ENCODE measurements at regions not wholly inside any gene's neighbourhood (a gene's known extent, or its start where the extent isn't known, plus 50 kb on each side); places are given as distances from the start of the nearest gene placed in this dataset.
"Not testable (repeated sequence)": the region's sequence is repeated elsewhere in the genome, so short reads cannot be mapped to it uniquely, and the experiment has no call there.

DNA sequence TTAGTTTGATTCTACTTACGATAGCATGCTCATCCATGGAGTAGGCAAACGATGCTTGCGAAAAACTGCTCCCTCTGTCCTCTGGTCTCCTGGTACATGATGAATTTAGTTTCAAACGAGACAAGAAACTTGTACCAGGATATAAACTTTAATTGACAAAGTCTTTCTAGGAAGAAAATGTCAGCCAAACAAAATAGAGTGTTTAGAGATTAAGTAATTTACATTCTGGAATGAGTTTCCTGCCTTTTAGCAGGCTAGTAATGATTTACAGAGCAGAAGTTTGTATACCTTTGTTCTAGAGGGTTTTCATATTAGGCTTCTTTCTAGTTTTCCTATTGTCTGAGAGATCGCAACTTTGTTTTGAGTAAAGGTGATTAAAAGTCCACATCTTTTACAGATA is 206.9 kb downstream of the RPL10L start:
- intact Hi-C loops (cut with micrococcal nuclease): no loop called here

DNA sequence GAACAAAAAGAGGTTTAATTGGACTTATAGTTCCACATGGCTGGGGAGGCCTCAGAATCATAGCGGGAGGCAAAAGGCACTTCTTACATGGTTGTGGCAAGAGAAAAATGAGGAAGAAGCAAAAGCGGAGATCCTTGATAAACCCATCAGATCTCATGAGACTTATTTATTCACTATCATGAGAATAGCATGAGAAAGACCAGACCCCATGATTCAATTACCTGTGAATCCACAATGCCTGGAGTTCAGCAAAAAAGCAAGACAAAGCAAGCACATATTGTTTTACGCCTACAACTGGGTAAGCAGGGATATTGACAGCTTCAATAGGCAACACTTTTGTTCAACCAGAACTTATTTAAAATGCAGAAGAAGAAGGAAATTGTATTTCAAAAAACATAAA is 218.2 kb downstream of the RPL10L start:
- intact Hi-C loops (cut with micrococcal nuclease): no loop called here

DNA sequence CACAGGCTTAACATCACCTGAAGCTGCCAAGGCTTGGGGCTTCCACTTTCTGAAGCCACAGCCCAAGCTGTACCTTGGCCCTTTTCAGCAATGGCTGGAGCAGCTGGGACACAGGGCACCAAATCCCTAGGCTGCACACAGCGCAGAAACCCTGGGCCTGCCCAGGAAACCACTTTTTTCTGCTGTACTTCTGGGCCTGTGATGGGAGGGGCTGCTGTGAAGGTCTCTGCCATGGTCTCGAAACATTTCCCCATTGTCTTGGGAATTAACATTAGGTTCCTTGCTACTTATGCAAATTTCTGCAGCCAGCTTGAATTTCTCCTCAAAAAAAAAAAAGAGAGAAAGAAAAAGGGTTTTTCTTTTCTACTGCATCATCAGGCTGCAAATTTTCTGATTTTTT is 219.1 kb downstream of the RPL10L start:
- intact Hi-C loops (cut with micrococcal nuclease): no loop called here

DNA sequence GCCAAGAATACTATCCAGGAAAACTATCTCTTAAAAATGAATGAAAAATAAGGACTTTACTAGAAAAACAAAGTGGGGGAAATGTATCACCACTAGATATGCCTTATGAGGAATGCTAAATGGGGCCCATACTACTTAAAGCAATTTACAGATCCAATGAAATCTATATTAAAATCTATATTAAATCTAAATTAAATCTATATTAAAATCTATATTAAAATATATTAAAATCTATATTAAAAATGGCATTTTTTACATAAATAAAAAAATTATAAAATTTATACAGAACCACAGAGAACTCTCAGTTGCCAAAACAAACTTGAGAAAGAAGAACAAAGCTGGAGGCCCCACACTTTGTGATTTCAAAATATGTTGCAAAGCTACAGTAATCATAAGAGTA is 234.5 kb downstream of the RPL10L start:
- intact Hi-C loops (cut with micrococcal nuclease): no loop called here

DNA sequence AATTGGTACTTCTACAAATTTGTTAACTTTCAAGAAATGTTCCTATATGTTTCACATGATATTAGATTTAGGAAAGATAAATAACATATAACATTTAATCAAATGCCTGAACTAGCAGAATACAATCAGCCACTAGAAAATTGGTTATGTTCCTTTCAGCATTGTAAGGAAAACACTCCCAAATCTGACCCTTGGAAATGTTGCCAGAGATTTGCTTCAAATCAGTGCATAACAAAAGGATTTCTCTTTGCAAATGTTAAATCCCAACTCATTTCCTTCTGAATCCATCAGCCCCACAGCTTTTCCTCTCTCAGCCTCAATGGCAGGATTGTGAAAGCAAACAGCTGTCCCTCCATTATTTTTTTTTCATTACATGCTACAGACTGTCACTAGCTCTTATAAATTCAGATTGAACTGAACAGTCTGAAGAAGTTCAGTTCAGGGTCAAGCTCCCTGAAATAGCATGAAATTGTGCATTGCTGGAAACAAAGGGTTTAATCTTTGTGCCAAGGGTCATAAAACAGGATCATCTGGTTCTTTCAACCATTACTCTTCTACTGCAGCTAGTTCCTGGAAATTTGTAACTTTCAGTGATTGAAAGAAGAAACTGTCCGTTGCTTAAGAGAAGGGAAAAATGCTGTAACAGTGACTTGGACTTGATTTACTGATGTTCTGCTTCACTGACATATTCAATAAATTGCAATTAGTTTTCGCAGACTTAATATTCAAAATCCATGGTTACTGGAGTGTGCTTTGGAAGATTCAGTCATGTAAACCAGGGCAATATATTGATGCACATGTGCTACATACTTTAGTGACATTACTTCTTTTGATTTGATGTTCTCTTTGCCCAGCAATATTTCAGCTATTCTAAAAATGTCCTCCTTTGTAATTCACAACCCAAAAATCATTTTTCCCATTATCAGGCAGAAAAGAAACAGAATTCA is 246.4 kb downstream of the RPL10L start:
- intact Hi-C loops (cut with micrococcal nuclease): no loop called here

DNA sequence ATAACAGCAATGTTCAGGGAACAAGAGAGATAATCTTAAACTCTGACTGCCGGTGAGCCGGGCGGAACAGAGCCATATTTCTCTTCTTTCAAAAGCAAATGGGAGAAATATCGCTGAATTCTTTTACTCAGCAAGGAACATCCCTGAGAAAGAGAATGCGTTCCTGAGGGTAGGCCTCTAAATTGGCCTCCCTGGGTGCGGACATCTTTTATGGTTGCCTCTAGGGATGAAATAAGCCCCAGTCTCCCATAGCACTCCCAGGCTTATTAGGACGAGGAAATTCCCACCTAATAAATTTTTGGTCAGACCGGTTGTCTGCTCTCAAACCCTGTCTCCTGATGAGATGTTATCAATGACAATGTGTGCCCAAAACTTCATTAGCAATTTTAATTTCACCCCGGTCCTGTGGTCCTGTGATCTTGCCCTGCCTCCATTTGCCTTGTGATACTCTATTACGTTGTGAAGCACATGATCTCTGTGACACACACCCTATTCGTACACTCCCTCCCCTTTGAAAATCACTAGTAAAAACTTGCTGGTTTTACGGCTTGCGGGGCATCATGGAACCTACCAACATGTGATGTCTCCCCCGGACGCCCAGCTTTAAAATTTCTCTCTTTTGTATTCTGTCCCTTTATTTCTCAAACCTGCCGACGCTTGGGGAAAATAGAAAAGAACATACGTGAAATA is 249.4 kb downstream of the RPL10L start:
- intact Hi-C loops (cut with micrococcal nuclease): not testable (repeated sequence)

DNA sequence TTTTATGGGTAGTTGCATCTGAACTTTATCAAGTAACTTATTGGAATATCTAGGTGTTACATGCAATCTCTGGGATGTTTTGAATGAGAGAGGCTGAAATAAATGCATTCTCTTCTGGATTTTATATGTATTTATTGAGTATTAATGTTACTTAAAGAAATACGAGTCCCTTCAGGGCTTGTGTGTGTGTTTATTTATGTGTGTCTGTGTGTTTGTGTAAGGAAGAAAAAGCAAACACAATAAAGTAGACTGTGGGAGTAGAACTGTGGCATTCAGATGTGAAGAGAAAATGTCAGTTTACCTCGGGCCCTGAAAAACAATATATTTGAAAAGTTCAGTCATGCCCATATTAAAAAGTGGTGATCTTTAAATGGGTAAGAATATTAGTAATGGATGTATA is 250.5 kb downstream of the RPL10L start:
- intact Hi-C loops (cut with micrococcal nuclease): no loop called here

DNA sequence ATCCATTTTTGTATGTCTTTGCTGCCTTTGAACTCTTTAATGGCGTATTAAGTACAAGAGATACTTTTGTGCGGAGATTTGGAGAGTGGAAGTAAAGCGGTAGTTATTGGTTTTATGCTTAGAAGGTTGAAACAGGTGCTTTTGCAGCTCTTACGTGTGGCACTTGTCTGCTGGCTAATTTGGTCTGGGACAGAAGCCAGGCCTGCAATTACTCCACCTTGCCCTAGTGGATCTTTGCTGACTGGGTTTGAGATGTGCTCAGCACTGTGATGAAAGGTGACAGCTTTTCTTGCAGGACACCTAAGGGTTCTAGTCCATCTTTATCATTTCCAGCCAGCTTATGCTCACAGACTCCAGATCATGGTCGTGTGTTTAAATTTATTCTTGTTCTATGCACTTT is 252.5 kb downstream of the RPL10L start:
- intact Hi-C loops (cut with micrococcal nuclease): no loop called here

DNA sequence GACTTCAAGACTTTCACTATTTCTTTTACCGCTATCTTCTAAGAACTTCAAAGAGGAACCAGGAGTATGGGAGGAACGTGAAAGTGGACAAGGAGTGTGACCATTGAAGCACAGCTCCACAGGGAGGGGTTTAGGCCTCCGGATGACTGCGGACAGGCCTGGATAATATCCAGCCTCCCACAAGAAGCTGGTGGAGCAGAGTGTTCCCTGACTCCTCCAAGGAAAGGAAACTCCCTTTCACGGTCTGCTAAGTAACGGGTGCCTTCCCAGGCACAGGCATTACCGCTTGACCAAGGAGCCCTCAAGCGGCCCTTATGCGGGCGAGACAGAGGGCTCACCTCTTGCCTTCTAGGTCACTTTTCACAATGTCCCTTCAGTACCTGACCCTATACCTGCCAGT is 267.0 kb downstream of the RPL10L start:
- intact Hi-C loops (cut with micrococcal nuclease): no loop called here

DNA sequence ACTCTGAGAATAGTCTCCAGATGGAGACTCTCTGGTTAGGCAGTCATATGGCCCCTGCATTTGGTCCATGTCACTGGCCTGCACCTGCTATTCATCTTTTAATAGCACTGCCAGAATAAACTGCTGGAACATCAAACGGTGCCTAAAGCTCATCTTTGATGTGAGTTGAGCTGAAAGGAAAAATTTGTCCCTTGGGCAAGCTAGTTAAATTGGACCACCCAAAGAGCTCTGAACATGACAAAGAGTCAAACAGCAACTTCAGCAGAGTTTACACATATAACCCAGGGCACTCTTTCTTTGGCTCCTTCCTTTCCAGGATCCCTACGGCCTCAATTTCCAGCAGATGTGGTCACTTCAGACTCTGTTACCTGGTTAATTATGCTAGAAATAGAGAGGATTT is 269.9 kb downstream of the RPL10L start:
- intact Hi-C loops (cut with micrococcal nuclease): no loop called here

DNA sequence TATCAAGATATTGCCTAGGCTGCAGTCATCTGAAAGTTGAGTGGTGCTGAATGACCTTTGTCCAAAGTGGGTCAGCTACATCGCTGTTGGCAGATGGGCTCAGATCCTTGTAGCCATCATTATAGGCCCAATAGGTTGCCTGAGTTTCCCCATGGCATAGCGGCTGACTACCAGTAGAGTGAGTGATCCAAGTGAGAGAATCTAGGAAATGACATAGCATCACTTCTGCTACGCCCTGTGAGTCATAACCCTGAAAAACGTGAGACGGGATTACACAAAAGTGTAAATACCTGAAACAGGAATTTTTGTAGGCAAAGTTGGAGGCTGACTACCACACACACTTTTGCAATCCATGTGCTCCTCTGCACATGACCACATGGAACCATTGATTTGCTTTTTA is 273.3 kb downstream of the RPL10L start:
- intact Hi-C loops (cut with micrococcal nuclease): no loop called here

DNA sequence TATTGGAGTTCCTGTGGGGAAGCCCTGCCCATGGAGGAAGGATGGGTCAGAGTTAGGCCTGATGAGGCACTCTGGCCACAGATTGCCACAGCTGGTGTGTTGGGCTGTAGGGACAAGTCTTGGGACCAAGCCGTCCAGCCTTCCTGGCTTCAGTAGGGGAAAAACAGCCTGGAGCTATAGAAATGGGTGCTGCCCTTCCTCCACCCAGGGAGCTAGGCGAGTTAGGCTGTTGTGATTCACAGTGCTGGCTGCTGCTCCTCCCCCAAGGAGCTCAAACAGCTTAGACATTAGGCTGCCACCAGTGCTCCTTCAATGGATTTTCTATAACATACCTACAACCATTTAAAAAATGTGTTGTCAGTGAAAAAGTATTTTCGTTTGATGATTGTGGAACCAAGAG is 274.3 kb downstream of the RPL10L start:
- intact Hi-C loops (cut with micrococcal nuclease): no loop called here

DNA sequence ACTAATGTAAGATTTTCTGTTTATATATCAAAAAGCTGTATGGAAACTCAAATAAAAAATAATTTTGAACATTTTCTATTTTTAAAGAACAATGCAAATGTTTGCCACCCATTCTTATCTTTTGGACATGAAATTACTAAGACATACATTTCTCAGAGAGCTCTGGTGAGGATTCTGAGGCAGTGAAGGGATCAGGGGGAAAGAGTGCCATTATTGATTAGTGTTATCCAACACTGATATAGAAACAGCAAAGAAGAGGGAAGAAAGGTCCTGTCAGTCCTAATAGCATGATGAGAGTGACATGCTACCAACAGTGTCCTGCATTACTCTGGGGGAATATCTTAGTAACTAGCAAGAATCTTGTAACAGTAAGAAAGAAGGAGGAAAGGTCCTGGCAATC is 282.2 kb downstream of the RPL10L start:
- intact Hi-C loops (cut with micrococcal nuclease): no loop called here

DNA sequence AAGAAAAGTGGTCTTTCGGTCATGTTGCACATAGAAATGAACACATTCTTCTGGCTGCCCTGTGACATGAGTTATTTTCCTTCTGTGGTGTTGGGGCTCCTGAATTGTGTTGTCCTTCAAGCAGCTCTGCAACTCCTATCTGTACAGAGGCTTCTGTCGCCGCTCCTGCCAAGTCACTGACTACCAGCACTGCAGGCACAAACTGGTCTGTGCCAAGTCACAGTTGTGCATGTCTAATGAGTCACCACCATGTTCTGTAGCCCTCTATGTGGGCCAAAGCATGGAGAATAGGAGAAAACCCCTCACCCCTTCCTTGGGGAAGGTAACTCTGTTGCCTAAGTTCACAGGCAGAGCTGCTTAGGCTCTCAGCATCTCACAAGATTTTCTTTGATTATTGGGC is 283.3 kb downstream of the RPL10L start:
- intact Hi-C loops (cut with micrococcal nuclease): no loop called here

DNA sequence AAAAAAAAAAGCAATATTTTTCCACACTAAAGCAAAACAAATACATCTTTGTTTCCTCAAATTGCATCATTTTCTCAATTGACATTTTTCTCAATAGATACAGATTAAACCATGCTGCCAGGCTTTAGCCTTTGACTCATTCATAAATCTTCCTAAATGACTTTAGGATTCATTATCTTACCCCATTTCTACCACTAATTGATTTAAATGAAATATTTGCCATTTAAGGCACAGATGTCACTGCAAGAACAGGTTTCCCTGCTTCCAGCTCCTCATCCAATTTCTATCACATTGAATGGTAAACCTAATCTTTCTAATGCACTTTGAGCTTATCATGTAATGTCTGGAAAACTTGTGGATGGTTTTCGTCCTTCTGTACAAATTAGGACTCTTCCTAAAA is 298.7 kb downstream of the RPL10L start:
- intact Hi-C loops (cut with micrococcal nuclease): no loop called here

DNA sequence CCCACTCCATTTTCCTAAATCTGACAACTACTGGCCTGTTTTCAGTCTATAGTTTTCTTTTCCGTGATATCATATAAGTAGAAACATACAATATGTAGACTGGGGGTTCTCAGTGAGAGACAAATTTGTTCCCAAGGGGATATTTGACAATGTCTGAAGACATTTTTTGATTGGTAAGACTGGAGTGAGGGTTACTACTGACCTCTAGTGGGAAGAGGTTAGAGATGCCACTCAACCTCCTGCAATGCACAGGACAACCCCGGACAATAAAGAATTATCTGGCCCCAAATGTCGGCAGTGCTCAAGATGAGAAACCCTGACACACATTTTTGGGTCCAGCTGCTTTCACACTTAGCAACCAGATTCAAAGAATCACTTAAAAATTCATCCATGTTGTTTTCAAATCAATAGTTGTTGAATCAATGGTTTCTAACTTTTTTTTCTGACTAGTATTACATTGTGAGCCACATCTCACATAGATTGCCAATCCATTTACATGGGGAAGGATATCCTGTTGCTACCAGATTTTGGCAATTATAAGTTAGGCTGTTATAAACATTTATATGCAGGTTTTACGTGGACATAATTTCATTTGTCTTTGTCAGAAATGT is 307.1 kb downstream of the RPL10L start:
- intact Hi-C loops (cut with micrococcal nuclease): no loop called here

DNA sequence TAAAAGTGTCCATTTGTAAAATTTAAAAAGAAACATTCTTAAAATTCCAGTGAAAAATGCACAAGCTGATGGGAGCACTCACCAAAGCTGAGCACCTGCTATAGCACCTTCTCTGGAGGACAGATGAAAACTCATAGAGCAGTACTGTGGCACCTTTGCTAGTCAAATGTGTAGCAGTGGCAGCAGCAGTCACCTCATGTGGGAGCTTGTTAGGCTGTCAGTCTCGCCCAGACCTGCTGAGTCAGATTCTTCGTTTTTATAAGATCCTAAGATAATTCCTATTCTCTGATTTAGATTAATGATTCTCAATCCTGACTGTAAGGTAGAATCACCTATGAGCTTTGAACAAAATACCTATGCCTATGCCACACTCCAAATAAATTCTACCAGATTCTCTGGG is 325.8 kb downstream of the RPL10L start:
- intact Hi-C loops (cut with micrococcal nuclease): no loop called here

DNA sequence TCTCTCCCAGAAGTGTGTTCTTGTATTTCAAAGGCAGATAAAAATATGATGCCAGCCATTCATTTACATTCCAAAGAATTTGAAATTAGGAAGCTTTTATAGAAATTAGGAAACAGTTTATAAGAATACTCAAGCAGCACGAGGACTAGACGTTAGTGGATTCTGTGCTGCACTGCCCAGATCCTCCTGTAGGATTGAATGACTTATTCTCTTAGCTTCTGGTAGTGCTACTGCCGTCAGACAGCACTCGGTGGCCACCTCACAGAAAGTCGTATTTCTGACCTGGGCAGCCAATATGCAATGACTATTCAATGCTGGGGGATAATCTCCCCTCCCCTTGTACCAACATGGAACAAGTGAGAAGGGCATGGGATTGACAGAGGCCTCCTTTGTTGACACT is 326.4 kb downstream of the RPL10L start:
- intact Hi-C loops (cut with micrococcal nuclease): no loop called here

DNA sequence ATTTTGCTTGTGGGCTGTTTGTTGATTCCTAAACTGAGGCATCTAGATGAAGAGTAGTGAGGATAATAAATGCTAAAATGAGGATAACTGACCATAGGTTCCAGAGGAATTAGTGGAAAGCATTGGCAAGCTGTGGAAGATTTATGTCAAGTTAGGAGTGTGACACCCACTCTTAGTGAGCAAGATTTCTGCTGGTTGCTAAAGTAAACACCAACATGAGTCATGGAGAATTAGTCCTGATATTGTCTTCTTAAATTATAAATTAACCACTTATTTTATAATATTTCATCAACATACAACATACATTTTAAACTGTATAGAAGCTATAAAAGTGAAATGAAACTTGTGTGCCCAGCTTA is 328.2 kb downstream of the RPL10L start:
- intact Hi-C loops (cut with micrococcal nuclease): no loop called here

DNA sequence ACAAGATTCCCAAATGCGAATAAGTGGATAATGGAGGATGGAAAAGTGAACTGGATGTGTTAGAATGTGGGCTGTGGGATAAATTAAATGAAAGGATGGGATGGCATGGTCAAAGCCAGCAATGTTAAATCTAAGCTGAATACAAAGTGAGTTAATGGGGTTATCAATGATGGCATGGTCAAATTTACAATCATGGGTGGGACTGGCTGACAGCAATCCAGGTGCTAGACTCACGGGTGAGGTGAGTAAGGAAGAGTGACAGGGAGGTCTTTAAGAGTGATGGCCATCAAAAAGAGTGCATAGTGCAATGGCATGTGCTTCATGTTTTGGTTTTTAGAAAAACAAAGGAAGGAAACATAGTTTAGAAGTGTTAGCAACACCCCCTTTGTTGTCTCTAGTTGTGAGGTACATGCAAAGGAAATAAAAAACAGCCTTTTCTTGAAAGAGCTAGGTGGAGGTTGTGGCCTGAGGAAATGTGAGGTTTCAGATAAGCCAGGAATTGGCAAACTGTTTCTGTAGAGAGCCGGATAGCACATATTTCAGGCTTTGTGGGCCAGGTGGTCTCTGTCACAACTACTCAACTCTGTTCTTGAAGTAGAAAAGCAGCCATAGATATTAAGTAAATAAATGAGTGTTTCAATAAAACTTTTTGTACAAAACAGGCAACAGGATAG is 328.7 kb downstream of the RPL10L start:
- intact Hi-C loops (cut with micrococcal nuclease): no loop called here

DNA sequence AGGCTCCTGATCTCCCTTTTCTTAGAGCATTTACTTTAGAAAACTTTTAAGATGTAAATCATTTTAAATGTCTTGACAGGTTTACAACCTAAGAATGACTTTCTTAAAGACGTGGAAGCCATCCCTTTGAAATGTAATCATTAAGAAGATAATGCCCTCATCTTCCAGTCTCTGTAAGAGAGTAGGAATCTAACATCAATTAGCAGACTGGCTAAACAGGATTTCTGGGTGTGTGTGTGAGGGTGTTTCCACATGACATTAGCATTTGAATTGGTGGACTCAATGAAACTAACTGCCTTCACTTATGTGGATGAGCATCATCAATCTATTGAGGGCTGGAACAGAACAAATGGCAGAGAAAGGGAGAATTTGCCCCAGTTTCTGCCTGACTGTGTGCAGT is 329.5 kb downstream of the RPL10L start:
- intact Hi-C loops (cut with micrococcal nuclease): no loop called here

DNA sequence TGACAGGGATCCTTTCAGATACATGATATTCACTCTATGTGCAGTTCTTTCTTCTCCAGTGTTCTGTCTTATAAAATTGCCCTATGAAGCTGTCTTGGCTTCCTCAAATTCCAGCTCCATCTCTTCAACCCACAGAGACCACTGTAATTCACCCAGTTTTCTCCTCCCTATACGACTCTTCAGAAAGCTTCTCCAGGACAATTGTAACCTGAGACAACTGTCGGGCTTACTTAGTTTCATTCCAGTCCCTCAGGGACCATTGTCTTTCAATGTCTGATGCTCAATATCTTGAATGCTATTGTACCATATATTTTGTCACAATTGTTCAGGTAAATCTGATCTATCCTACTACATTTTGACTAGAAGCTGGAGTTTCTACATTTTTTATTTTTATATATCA is 345.3 kb downstream of the RPL10L start:
- intact Hi-C loops (cut with micrococcal nuclease): no loop called here
